Keratinocyte (primary cell): ENCODE measurements at regions not wholly inside any gene's neighbourhood (a gene's known extent, or its start where the extent isn't known, plus 50 kb on each side); places are given as distances from the start of the nearest gene placed in this dataset.
"Not testable (repeated sequence)": the region's sequence is repeated elsewhere in the genome, so short reads cannot be mapped to it uniquely, and the experiment has no call there.

ENCODE experiments used
- EZH2 ChIP-seq: IDR thresholded peaks from one replicate; pipeline ENCODE4 v1.6.1; 2012; ENCODE audit warnings: inconsistent platforms, mild to moderate bottlenecking, low read length, moderate library complexity
- TF ChIP-seq, protein P1 (sequence below), 3 experiments: IDR thresholded peaks in 1 of 3; conservative IDR thresholded peaks in 1 of 3; optimal IDR thresholded peaks in 1 of 3; 2 replicates in 2 of 3; 3 replicates in 1 of 3; pipeline versions ENCODE3 to v1.5.1; 2011; ENCODE audit warnings: low read length in 3 of 3, mild to moderate bottlenecking in 3 of 3, moderate library complexity in 2 of 3, control low read depth in 1 of 3, inconsistent platforms in 1 of 3; ENCODE audit not compliant: insufficient read depth in 2 of 3; ENCODE audit errors: extremely low read depth in 1 of 3

DNA sequence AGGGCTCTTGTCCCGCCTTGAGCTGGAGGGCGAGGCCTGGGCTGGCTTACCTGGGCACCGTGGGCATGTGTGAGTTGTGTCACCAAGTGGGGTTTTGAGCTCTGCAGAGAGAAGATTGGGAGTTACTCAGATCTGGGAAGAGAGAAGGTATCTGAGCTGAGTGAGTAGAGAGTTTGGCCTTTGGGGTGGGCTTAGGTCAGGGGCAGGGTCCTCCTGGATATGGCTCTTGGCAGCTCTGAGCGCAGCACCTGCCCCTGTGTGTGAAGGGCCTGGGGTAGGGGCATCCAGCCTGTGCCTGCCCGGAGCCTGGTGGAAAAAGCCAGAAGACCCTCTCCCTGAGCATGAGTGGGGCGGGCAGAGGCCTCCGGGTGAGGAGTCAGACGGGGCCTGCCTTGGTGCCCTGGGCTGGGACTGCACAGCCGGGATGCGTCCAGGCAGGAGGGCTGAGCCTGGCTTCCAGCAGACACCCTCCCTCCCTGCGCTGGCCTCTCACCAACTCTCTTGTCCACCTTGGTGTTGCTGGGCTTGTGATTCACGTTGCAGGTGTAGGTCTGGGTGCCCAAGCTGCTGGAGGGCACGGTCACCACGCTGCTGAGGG, 244.3 kb downstream of the TMEM121 start:
- TF ChIP-seq, protein P1, sequence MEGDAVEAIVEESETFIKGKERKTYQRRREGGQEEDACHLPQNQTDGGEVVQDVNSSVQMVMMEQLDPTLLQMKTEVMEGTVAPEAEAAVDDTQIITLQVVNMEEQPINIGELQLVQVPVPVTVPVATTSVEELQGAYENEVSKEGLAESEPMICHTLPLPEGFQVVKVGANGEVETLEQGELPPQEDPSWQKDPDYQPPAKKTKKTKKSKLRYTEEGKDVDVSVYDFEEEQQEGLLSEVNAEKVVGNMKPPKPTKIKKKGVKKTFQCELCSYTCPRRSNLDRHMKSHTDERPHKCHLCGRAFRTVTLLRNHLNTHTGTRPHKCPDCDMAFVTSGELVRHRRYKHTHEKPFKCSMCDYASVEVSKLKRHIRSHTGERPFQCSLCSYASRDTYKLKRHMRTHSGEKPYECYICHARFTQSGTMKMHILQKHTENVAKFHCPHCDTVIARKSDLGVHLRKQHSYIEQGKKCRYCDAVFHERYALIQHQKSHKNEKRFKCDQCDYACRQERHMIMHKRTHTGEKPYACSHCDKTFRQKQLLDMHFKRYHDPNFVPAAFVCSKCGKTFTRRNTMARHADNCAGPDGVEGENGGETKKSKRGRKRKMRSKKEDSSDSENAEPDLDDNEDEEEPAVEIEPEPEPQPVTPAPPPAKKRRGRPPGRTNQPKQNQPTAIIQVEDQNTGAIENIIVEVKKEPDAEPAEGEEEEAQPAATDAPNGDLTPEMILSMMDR (optimal IDR thresholded peaks at IDR 0.05 in 1 of 3, IDR thresholded peaks at IDR 0.05 in 1 of 3, conservative IDR thresholded peaks at IDR 0.05 in 1 of 3; ENCODE audit: extremely low read depth in 1 of 3, insufficient read depth in 2 of 3, low read length in 3 of 3), result not testable (repeated sequence)
- TF ChIP-seq EZH2, result not testable (repeated sequence)
